NCI-H2107 treated with DMSO at 0.1 percent for 48 hours (cell line): ENCODE measurements at regions not wholly inside any gene's neighbourhood (a gene's known extent, or its start where the extent isn't known, plus 50 kb on each side); places are given as distances from the start of the nearest gene placed in this dataset.

Experiments used
- DNase-seq: peaks from one replicate; lab custom pipeline; 2025; ENCODE audit not compliant: unreplicated experiment; lab: John Stamatoyannopoulos, UW

DNA sequence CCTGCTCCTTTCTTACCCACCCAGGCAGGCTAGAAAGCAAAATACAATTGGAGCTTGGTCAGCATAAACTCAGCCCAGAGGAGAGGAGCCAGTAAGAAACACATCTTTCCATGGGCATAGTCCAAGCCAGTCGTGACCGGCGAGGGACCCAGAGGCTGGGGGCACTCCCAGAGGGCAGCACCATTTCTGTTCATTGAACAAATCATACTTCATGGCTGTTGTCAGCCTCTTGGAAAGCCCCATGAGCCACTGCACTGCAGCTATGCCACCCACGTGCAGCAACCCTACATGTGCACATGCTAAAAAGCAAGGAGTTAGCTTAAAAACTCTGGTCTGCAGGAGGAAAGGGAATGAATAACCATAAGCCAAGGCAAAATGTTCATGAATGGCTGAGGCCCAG, 90.0 kb upstream of the CDKN3 start:
- no peak for DNase-seq

DNA sequence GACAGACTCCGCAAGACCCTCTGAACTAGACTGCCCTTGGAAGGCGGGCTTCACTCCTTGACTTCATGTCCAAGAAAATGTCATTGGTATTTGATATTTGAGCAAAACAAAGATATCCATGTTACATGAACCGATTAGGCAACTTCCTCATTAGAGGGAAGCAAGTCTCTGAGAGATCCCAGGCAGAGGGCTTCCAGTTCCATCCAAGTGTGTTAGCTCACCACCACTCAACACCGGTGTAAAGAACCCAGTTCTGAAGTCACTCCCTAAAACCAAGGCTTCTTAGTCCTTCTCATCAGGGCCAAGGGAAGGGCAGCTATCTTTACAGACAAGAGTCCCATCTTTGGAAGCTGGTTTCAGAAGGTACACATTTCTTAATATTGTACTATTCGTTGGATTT, 87.2 kb upstream of the CDKN3 start:
- DNase-seq = no peak

DNA sequence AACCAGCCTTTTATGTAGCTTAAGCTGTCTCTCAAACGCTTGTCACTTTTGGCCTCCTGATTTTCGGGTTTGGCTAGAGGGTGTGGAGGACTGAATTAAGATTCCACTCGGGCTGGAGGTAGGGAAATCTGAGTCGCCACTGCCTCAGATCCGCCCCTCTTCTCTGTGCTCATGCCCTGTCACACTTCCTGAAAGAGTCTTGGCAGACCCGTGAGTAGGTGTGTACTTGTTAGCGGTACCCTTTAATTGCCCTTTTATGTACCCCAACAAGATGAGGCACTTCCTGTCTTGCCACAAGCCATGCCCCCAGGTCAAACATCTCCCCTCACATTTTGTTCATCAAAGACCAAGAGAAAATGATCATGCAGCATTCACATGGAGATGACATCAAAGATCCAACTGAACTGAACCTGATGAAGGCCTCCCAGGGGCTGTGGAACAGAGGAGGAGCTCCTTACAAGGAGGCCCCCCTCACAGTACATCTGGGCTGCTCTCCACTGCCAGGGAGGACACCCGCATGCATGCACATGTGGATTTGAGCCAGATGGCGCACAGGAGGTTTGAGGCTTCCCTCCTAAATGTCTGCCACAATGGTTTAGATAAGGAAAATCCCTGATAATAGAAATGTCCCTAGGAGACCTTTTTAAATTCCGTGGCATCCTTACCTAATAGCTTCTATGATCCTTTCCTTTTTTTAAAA, 86.5 kb upstream of the CDKN3 start:
- DNase-seq = no peak

DNA sequence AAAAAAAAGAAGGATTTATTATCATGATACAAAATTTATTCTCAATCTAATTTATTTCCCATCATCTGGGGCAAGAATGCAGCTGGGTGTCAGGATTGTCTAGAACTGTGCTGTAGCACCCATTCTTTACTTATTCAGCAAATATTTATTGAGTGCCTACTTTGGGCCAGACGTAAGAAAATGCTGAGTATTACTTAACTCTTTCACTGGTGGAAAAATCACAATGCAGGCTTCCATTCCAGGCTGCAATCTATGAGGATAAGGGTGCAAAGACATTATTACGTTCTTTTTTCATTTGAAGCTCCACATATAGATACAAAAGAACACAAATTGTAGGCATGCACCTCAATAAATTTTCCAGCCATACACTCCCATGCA, 86.0 kb upstream of the CDKN3 start:
- DNase-seq = no peak

DNA sequence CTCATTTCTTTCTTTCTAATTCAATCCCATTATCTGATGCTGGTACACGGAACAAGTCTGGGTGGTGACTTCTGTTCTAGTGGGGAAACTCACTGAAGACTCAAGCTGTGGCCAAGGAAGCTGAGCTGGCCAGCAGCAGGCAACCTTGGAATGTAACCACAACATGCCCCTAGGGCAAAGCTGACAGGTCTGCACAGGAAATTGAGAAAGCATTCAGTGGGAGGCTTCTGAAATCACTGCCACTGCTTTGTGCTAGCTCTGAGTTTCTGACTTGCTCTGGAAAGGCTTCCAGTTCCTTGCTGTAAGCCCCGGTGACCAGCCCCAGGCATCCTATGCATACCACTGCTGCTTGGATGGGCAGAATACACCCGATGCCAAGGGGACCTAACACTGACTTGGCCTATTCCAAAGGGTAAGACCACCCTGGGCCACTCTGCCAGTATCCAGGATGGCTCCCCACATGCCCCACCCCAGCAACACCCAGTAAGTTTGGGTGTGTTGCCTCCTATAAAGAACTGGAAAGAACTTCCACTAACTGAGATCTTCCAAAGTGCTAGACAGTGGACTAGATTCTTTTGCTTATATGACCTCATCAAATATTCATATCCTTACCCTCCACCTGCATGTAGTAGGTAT, 84.5 kb upstream of the CDKN3 start:
- DNase-seq = no peak

DNA sequence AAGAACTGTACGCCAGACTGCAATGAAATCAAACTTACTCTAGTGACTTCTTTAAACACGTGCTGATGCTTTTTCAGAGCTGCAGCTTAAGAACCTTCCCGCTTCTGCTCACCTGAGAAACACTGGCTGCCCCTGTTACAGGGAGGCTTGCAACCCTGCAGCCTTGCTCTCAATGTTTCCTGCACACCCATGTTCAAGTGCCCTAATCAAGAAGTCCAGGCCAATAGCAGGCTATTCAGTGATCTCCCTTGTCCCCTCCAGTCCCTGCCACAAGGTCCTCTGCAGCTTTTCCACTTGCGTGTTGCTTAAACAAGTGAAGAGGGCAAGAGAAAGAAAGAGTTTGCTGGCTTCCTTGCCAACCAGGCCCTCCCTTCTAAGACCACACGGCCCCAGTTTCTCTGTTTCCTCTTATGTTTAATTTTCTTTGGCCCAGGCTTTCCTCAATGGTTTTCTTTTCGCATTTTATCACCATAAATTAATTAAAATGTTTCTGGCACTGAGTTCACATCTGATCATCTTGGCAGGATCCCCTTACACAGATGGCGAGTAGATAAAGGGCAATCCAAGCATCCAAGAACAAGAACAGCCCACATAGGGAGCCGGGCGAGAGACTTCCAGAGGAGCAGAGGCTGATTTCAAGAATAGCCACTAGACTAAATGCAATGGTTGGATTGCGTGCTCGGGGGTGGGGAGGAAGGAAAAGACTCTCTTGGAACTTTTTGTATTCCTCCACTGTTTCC, 82.3 kb upstream of the CDKN3 start:
- no peak for DNase-seq

DNA sequence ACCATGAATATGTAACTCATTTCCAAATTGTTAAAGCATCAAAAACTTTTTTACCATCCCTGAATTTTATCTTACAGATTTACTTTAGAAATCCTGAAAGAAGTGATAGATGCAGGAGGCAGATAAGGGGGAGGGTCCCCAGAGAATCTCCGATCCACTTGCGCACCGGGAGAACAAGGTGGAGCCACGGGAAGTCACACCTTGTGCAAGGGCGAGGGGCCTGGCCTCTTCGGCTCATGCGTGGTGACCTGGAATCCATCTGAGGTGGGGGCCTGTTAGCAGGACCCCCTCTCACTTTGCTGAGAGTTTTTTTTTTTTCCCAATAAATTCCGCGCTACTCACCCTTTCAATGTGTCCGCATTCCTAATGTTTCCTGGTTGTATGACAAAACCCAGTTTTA, 80.2 kb upstream of the CDKN3 start:
- no peak for DNase-seq

DNA sequence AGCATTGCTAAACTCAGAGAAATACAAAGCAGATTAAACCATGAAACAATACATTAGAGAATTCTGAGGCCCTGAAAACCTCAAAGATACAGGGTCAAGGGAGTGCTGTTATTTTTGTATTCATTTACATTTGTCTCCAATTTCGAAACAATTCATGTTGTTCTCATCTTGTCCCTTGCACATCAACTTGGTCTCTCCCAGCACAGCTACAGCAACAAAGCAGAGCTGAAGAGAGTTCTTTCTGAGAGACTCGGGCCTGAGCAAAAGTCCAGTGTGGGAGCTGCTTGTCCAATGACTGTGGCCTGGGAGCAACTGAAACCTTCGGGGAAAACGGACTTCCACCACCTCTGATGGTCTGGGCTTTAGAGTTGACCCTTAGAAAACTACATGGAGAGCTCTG, 79.4 kb upstream of the CDKN3 start:
- DNase-seq = no peak

DNA sequence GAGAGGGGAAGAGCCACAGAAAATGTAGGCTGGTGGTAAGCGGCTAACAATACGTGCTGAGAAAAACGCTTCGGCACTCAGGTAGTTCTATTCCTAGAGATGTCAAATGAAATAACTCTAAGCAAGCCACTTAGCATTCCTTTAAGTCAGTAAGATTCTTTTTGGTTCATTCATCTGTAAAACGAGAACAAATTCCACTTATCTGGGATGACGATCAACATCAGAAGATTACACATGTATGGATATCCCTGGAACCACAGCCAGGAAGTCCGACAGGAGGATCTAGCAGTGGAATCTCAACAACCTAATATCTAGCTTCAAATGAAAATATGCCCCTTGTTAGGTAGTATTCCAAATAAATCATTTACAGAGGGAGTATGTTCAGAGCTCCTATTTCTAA, 74.6 kb upstream of the CDKN3 start:
- DNase-seq = no peak

DNA sequence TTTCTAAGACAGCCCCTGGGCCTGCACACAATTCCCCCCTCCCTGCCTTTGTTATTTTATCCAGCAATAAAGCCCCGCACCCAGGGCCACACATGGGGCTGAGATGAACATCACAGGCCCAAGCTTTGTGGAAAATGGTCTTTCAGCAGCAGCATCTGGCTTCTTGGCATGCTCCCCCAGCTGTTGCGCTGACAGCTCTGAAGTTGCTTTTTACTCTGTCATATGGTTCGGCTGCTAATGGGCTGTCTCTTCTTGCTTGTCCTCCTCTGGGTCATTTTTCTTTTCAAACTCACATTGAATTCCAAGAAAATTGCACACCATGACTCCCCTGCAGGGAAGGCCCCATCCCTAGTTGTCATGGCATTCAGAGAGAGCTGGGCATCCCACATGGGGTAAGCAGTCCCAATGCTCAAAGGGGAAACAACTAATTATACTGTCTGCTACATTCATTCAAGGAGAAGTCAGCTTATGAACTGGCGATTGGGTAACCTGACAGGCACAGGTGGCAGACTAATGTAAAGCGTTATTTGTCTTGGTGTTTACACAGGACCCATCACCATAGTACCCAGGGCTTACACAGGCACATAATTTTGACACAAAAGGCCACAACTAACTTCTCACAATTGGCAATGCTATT, 74.0 kb upstream of the CDKN3 start:
- peak; percentile 10 for DNase-seq

DNA sequence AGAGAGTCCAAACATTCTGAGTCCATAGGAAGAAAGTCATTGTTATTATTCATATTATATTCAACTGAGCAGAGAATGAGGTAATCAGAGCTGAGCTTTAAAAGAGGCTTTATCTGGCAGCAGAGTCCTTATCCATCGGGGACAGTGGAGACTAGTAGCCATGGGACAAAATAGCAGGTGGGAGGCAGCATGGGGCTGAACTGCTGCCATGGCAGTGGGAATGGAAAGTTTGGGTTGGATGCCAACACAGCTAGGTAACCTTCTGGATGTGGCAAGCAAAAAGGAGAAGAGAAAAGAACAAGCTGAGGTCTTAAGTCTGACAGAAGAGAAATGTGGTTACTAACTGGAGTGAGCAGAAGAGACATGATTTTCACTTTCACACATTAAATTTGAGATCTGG, 71.0 kb upstream of the CDKN3 start:
- no peak for DNase-seq

DNA sequence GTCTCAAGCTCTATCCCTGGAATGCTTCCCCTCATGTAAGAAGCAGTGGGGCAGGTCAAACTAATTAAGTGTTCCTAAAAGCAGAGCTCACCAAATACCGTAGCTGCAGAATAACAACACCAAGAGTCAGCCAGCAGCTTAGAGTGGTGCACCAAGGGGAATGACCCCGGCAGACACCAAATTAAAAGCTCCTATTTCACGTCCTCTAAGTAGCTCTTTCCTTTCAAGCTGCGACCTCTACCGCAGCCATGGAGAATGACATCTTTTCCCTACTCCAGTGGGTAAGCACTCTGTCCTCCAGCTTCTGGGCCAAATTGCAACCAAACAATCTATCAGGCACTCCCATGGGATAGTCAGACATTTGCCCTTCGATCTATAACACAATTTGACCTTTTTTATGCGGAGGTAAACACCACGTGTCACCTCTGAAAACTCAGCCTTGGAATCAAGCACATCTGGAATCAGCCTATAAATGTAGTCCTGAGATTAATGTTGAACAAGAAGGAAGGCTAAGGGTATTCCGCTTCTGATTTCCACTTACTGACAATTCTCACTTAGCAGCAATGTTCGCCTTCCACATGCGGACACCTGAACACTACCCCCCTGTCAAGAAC, 67.6 kb upstream of the CDKN3 start:
- DNase-seq = peak; percentile 59

DNA sequence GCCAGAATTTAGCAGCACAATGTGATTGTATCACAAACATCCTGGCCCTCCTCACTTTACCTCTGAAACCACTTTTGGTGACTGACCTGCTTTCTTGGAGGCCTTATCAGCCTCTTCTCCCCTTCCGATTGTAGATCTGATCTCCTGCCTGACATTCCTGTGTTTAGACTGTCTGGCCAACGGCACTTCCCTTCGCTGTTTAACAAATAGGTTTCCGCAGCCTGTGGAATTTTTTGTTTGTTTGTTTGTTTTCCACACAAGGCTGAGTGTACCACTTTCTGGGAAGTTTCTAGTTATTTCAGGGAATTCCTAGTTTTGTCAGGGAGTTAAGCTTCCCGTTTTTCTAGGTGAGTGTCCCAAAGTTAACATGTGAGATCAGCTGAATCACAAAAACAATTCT, 65.9 kb upstream of the CDKN3 start:
- DNase-seq = no peak

DNA sequence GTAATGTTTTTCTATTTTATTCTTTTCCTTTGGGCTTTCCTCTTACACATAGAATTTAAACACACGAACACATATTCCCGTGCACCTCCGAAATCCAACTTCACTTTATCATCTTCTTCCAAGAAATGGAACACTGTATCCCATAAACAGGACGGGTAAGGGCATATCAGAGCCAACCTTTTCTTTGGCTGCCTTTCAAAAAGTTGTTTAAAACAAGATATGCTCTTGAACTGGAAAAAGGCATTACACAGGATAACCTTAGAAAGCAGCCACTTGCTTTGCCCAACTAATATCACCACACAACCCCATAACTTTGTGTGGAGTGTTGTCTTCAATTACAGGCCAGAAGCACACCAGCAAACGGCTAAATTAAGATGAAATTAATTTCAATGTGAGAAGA, 65.3 kb upstream of the CDKN3 start:
- DNase-seq = no peak

DNA sequence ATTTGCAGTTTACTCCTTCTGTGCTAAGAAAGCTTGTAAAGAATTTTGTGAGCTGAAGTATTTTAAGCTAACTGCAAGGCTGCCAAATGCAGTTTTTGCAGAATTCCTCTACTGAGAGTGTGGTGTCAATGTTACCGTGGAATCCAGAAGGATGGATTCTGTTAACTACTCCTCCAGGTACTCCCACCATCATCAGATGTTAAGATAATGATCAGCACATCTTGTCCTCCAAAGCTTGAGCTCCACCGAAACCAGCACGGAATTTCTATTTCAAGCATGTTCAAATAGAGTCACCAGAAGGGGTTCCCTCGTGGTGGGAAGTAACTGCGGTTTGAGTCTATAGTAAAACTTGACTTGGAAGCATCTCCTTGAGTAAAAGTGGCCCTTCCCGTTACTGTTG, 64.3 kb upstream of the CDKN3 start:
- no peak for DNase-seq

DNA sequence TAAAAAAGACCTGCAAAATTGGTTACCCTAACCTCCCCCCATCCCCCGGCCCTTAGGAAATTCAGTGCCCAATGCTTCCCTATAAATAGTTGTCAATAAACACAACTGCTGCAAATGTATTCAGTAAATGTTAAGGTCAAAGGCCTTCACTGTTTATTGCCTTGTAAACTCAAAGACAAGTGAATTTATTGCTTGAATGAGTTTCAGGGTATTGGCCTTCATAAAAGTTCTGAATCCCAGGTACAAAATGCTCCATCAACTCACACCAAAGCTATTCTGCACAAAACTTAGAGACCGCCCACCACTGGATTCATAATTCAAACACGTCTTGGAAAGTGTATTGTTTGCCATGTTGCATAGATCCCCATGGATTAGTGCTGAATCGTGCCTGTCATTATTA, 63.3 kb upstream of the CDKN3 start:
- DNase-seq = no peak

DNA sequence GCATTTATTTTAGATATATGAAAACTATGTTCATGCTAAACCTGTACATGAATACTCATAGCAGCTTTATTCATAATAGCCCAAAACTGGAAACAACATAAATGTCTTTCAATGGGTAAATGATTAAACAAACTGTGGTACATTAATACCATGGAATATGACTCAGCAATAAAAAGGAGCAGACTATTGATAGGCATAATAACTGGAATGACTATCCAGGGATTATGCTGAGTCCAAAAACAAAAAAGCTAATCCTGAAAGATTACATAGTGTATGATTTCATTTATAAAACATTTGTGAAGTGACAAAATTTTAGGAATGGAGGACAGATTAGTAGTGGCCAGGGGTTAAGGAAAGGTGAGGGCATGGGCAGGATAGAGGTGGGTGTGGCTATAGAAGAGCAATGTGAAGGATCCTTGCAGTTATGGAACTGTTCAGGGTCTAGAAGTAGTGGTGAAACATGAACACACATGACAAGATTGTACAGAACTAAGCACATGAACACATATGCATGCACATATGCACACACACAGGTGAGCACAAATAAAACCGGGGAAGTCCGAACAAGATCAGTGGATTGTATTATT, 61.1 kb upstream of the CDKN3 start:
- no peak for DNase-seq

DNA sequence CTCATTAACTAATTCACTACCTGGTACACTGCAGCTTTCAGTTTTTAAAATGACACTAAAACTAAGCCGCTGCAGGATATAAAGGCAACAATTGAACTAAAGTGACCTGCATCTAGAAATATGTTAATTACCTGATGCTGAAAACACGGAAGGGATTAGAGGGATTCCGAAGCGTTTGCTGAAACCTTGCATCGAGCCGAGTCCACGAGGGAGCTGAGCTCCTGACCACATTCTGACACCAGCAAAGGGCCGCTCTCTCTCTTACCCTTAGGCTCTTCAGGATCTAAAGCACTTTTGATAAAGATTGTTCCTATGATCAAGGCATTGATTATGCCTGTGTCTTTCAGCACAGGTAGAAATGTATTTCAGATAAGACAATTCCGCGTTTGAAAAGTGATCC, 59.5 kb upstream of the CDKN3 start:
- DNase-seq = no peak

DNA sequence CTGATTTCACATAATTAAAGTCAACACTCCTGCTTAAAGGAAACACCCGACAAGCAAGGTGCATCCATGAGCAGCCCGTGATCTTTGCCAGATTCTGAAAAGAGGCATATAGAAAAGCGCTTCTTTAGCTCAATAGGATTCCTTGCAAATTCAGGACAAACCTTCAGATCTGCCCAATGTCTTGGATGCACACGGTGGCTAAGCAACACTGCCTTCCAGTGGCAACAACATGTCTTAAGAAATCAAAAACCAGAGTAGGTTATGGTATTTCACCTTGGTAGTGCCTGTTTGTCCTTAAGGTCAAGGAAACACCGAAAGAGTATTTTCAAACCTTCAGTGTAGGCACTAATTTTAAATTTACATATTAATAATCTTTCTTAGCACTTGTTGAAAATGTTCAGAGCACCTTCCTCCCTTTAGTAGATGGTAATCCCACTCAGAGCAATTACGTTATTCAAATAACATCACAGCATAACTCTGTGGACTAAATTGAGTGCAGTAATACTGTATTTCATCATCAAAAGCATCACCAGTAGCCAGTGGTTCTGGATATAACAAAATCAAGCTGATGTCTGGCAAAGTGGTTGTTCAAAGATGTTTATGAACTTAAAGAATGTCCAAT, 58.0 kb upstream of the CDKN3 start:
- DNase-seq = no peak

DNA sequence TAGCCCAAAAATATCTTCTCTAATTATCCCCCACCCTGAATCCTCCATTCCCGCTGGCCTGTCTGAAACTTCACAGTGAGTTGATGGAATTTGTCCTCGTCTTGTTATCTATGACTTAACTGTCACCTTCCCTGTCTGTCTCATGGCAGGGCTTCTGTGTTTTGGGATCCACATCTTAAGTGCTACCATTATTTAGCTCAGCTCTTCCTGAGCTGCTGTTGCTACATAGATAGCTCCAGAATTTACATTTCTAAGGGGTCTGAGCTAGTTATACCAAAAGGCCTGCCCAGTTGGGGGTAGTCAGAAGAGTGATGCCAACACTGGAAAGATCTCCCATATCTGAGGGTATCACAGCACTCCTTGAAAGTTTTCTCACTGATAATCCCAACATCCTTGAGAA, 57.0 kb upstream of the CDKN3 start:
- DNase-seq = no peak

DNA sequence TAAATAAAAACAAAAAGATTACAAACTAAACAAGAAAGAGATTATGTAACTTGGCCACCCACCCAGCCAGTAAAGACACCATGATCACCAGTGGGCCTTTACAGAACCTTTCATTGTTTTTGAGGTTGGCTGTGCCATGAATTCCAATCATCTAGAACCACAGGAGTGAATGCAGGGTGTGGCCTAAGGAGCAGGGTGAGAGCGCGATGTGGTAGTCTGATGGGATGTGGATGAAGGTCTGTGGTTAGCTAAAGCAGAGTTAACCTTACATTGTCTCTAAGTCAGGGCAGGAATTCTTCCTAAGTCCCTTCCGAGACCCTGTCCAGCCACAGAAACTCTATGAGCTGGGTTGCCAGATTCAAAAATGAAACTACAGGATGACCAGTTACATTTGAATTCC, 54.0 kb upstream of the CDKN3 start:
- DNase-seq = no peak
